ENCODE measurements at regions not wholly inside any gene's neighbourhood (a gene's known extent, or its start where the extent isn't known, plus 50 kb on each side); places are given as distances from the start of the nearest gene placed in this dataset.

GRCh38 chr2:117519721-117520120, 294.8 kb upstream of the DDX18 start:
- DNase-seq (ENCODE audit: low read depth in 2 of 2): no peak
- no peak for TF ChIP-seq CTCF (IDR thresholded peaks at IDR 0.05; ENCODE audit: low read depth, low read length)
- H3K4me3 ChIP-seq (replicated peaks in 1 of 2; ENCODE audit: low read depth in 2 of 2, low read length in 2 of 2): no peak overlapping the region

GRCh38 chr2:117523267-117523666, 291.2 kb upstream of the DDX18 start:
- no peak for DNase-seq (ENCODE audit: low read depth in 2 of 2)
- no peak for TF ChIP-seq CTCF (IDR thresholded peaks at IDR 0.05; ENCODE audit: low read depth, low read length)
- H3K4me3 ChIP-seq (replicated peaks in 1 of 2; ENCODE audit: low read depth in 2 of 2, low read length in 2 of 2): no peak overlapping the region

- H3K4me3 ChIP-seq (replicated peaks in 1 of 2; ENCODE audit: low read depth in 2 of 2, low read length in 2 of 2): no peak overlapping the region
- DNase-seq (ENCODE audit: low read depth in 2 of 2): no peak
- TF ChIP-seq CTCF (IDR thresholded peaks at IDR 0.05; ENCODE audit: low read depth, low read length): no peak
Measured at GRCh38 chr2:117523711-117524238, 290.7 kb upstream of the DDX18 start.

- H3K4me3 ChIP-seq (replicated peaks in 1 of 2; ENCODE audit: low read depth in 2 of 2, low read length in 2 of 2): no peak overlapping the region
- DNase-seq (ENCODE audit: low read depth in 2 of 2): no peak
- no peak for TF ChIP-seq CTCF (IDR thresholded peaks at IDR 0.05; ENCODE audit: low read depth, low read length)
Measured at GRCh38 chr2:117536139-117536538, 278.4 kb upstream of the DDX18 start.

GRCh38 chr2:117537032-117537431, 277.5 kb upstream of the DDX18 start:
- H3K4me3 ChIP-seq (replicated peaks in 1 of 2; ENCODE audit: low read depth in 2 of 2, low read length in 2 of 2): no peak overlapping the region
- DNase-seq (ENCODE audit: low read depth in 2 of 2): no peak
- no peak for TF ChIP-seq CTCF (IDR thresholded peaks at IDR 0.05; ENCODE audit: low read depth, low read length)

GRCh38 chr2:117551858-117552257, 262.6 kb upstream of the DDX18 start:
- no peak overlapping the region for H3K4me3 ChIP-seq (replicated peaks in 1 of 2; ENCODE audit: low read depth in 2 of 2, low read length in 2 of 2)
- DNase-seq (ENCODE audit: low read depth in 2 of 2): no peak
- no peak for TF ChIP-seq CTCF (IDR thresholded peaks at IDR 0.05; ENCODE audit: low read depth, low read length)

- H3K4me3 ChIP-seq (replicated peaks in 1 of 2; ENCODE audit: low read depth in 2 of 2, low read length in 2 of 2): no peak overlapping the region
- no peak for DNase-seq (ENCODE audit: low read depth in 2 of 2)
- no peak for TF ChIP-seq CTCF (IDR thresholded peaks at IDR 0.05; ENCODE audit: low read depth, low read length)
Measured at GRCh38 chr2:117553448-117553847, 261.0 kb upstream of the DDX18 start.

All from cardiac fibroblast (primary cell).